Dendritic cell treated with granulocyte-macrophage colony-stimulating factor and Interleukin-4, amounts not matched to agents 40 ng/mL and 50 ng/mL, for 4 days (primary cell): ENCODE measurements at regions not wholly inside any gene's neighbourhood (a gene's known extent, or its start where the extent isn't known, plus 50 kb on each side); places are given as distances from the start of the nearest gene placed in this dataset.

Experiments
- H3K27ac Mint-ChIP-seq: one replicate; pipeline ENCODE4 v1.8.0; 2022; ENCODE audit warnings: mild to moderate bottlenecking, mixed read lengths
- H3K27me3 Mint-ChIP-seq: one replicate; pipeline ENCODE4 v1.8.0; 2022; ENCODE audit warnings: mild to moderate bottlenecking, mixed read lengths
- H3K36me3 Mint-ChIP-seq: one replicate; pipeline ENCODE4 v1.8.0; 2022; ENCODE audit warnings: low read depth, mixed read lengths
- H3K4me1 Mint-ChIP-seq: one replicate; pipeline ENCODE4 v1.8.0; 2022; ENCODE audit warnings: low read depth, mixed read lengths
- H3K4me3 Mint-ChIP-seq: one replicate; pipeline ENCODE4 v1.8.0; 2022; ENCODE audit warnings: mild to moderate bottlenecking, moderate library complexity, mixed read lengths
- H3K9me3 Mint-ChIP-seq: one replicate; pipeline ENCODE4 v1.8.0; 2022; ENCODE audit warnings: mixed read lengths
- intact Hi-C: fragments of 100-400 bp; cut with micrococcal nuclease; formaldehyde crosslinking; loops from one replicate; pipeline ENCODE4 v1.15.0; 2022

GRCh38 chr18:29007986-29008654, 831.2 kb upstream of the CDH2 start:
- no peak overlapping the region for H3K27ac Mint-ChIP-seq
- H3K27me3 Mint-ChIP-seq = no peaks in the 10 kb centered on the region
- no peaks in the 10 kb centered on the region for H3K4me1 Mint-ChIP-seq
- H3K36me3 Mint-ChIP-seq = no peaks in the 10 kb centered on the region
- intact Hi-C loops = no loop called here
- H3K4me3 Mint-ChIP-seq = no peak overlapping the region
- H3K9me3 Mint-ChIP-seq = no peaks in the 10 kb centered on the region

GRCh38 chr18:29004921-29005320, 828.0 kb upstream of the CDH2 start:
- intact Hi-C loops = no loop called here
- Mint-ChIP-seq H3K4me1 (no peaks in the 10 kb centered on the region), H3K27me3 (no peaks in the 10 kb centered on the region), H3K4me3 (no peak overlapping the region), H3K27ac (no peak overlapping the region), H3K36me3 (no peaks in the 10 kb centered on the region), H3K9me3 (peaks cover 7% of the 10 kb centered on the region)

DNA sequence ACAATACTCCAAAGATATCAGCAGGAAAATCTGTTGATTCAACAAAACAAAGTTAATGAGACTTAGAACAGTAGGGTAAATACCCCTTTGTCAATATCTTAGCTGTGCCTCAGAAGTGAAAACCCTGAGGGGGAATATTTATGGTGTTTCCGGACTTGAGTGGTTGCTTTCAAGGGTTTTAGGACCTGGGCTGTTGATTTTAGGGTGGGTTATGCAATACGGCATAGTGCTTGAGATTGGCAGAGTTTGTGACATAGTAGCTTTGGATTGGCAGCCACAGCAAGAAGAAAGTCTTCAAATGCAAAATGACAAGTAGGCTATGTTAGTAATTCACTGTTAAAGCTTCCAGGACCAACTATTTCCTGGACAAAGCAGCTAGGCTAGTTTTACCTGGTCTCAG, 826.3 kb upstream of the CDH2 start:
- Mint-ChIP-seq H3K4me1 (no peaks in the 10 kb centered on the region), H3K9me3 (peaks cover 9% of the 10 kb centered on the region), H3K27ac (no peak overlapping the region), H3K4me3 (no peak overlapping the region), H3K27me3 (no peaks in the 10 kb centered on the region), H3K36me3 (no peaks in the 10 kb centered on the region)
- intact Hi-C loops = no loop called here

GRCh38 chr18:29002747-29003146, 825.8 kb upstream of the CDH2 start:
- no peak overlapping the region for H3K4me3 Mint-ChIP-seq

DNA sequence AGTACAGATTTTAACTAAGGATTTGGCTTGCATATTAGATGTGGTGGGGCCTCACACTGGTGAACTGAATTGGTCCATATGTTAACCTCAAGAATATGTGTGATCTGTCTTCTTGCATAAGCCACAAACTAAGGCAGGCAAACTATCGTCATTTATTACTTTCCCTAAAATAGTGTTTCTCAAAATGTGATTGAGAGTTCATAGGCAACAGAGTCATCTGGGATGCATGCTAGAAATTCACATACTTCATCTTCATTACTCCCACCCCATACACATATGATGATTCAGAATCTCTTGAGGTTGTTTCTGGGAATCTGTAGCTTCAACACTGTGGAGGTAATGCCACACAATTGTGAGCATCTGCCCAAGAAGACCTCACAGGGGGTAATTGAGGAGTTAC, 822.8 kb upstream of the CDH2 start:
- H3K27me3 Mint-ChIP-seq = no peaks in the 10 kb centered on the region
- no peak overlapping the region for H3K4me3 Mint-ChIP-seq
- H3K9me3 Mint-ChIP-seq = peaks cover 9% of the 10 kb centered on the region
- no peak overlapping the region for H3K27ac Mint-ChIP-seq
- no peaks in the 10 kb centered on the region for H3K36me3 Mint-ChIP-seq
- no peaks in the 10 kb centered on the region for H3K4me1 Mint-ChIP-seq
- intact Hi-C loops = no loop called here

More at GRCh38 chr18:29002747-29003146, 825.8 kb upstream of the CDH2 start:
- no peaks in the 10 kb centered on the region for H3K27me3 Mint-ChIP-seq
- no peaks in the 10 kb centered on the region for H3K36me3 Mint-ChIP-seq
- H3K27ac Mint-ChIP-seq = no peak overlapping the region
- peaks cover 9% of the 10 kb centered on the region for H3K9me3 Mint-ChIP-seq
- H3K4me1 Mint-ChIP-seq = no peaks in the 10 kb centered on the region
- intact Hi-C loops = no loop called here

- no peak overlapping the region for H3K4me3 Mint-ChIP-seq
- H3K9me3 Mint-ChIP-seq = peaks cover 6% of the 10 kb centered on the region
- H3K36me3 Mint-ChIP-seq = no peaks in the 10 kb centered on the region
- H3K27me3 Mint-ChIP-seq = no peaks in the 10 kb centered on the region
- intact Hi-C loops = no loop called here
- H3K27ac Mint-ChIP-seq = no peak overlapping the region
- no peaks in the 10 kb centered on the region for H3K4me1 Mint-ChIP-seq
Observed at GRCh38 chr18:28995319-28995718, 818.4 kb upstream of the CDH2 start.

DNA sequence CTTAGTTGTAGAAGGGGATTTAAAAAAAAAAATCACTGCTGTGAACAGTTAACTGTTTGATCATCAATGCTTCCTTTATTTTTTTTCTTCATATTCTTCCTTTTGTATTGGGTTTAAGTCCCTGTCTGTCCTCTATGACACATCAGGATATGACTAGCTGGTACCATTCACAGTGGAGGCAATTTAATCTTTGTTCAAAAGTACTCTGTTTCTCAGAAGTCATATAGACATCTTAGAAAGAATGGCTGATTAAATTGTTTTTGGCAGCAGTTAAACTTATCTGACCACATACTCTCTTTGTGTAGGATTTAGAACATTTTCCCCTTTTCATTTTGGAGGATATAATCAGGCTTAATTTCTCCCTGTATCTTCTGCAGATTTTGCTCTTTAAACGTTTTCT, 807.8 kb upstream of the CDH2 start:
- intact Hi-C loops = no loop called here
- no peaks in the 10 kb centered on the region for H3K36me3 Mint-ChIP-seq
- H3K4me3 Mint-ChIP-seq = no peak overlapping the region
- H3K27me3 Mint-ChIP-seq = no peaks in the 10 kb centered on the region
- no peaks in the 10 kb centered on the region for H3K4me1 Mint-ChIP-seq
- H3K9me3 Mint-ChIP-seq = no peaks in the 10 kb centered on the region
- H3K27ac Mint-ChIP-seq = no peak overlapping the region

DNA sequence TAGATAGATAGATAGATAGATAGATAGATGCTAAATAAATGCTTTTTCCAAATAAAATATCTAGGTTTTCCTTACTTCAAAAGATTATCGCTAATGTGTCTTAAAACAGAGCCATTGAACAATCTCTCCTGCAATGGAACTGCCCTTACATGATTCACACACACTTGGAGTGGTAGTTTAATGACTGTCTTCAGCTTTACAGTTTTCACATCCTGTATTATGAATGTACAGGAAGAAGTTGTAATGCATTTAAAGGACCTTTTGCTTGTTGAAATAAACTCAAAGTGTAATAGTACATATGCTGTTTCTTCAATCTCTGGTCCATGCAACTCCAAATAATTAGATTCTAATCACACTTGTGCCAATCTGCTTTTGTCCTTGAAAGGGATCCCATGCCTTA, 797.6 kb upstream of the CDH2 start:
- Mint-ChIP-seq H3K27ac (no peak overlapping the region), H3K36me3 (no peaks in the 10 kb centered on the region), H3K4me3 (no peak overlapping the region), H3K9me3 (peaks cover 21% of the 10 kb centered on the region), H3K27me3 (no peaks in the 10 kb centered on the region), H3K4me1 (no peaks in the 10 kb centered on the region)
- intact Hi-C loops = no loop called here

- Mint-ChIP-seq H3K4me1 (no peaks in the 10 kb centered on the region), H3K4me3 (no peak overlapping the region), H3K9me3 (peaks cover 21% of the 10 kb centered on the region), H3K36me3 (no peaks in the 10 kb centered on the region), H3K27ac (no peak overlapping the region), H3K27me3 (no peaks in the 10 kb centered on the region)
- intact Hi-C loops = no loop called here
Observed at GRCh38 chr18:28973324-28973723, 796.4 kb upstream of the CDH2 start.

DNA sequence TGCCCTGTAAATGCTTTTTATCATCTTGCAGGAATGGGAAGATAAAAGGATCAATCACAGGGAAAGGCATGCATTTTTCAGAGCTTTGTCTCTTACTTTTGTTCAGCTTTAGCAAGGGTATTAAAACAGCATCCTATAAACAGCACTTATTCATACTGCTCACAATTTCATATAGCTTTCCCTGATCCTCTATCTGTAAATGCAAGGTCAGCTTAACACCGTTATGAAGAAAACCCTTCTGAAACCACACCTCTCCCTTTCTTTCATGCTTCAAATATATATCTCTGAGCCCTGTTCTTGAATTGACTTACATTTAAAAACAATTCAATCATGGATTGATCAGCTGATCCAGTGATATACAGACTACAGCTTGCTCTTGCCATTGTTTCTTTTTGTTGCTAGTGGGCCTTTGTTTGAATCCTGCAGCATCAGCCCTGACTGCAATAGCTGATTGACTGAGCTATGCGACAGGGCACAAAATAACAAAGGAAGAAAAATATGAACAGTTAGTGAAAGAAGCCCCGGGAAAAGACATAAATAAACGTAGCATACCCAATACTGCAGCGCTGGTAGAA, 795.5 kb upstream of the CDH2 start:
- Mint-ChIP-seq H3K4me3 (no peak overlapping the region), H3K27me3 (no peaks in the 10 kb centered on the region), H3K27ac (no peak overlapping the region), H3K36me3 (no peaks in the 10 kb centered on the region), H3K9me3 (peaks cover 16% of the 10 kb centered on the region), H3K4me1 (no peaks in the 10 kb centered on the region)
- intact Hi-C loops = no loop called here

DNA sequence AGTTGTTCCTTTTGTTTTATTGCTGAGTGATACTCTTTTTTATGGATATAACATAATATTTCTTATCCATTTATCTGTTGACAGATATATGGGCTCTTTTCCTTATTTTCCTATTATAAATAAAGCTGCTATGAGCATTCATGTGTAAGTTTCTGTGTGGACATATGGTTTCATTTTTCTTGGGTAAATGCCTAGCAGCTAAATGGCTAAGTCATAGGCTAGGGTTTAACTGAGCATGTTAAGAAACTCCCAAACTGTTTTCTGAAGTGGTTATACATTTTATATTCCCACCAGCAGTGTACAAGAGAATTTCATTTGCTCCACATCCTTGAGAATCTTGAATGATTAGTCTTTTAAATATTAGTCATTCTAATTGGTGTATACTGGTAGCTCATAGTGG, 786.6 kb upstream of the CDH2 start:
- H3K36me3 Mint-ChIP-seq = no peaks in the 10 kb centered on the region

GRCh38 chr18:28961669-28962228, 784.8 kb upstream of the CDH2 start:
- Mint-ChIP-seq H3K9me3 (no peaks in the 10 kb centered on the region), H3K4me3 (no peak overlapping the region), H3K4me1 (no peaks in the 10 kb centered on the region), H3K27me3 (no peaks in the 10 kb centered on the region), H3K36me3 (no peaks in the 10 kb centered on the region), H3K27ac (no peak overlapping the region)
- intact Hi-C loops = no loop called here

More for the DNA sequence above, 786.6 kb upstream of the CDH2 start:
- no peak overlapping the region for H3K4me3 Mint-ChIP-seq
- no peaks in the 10 kb centered on the region for H3K27me3 Mint-ChIP-seq
- no peaks in the 10 kb centered on the region for H3K4me1 Mint-ChIP-seq
- no peaks in the 10 kb centered on the region for H3K9me3 Mint-ChIP-seq
- H3K27ac Mint-ChIP-seq = no peak overlapping the region
- intact Hi-C loops = no loop called here

GRCh38 chr18:28960146-28960545, 783.2 kb upstream of the CDH2 start:
- Mint-ChIP-seq H3K4me3 (no peak overlapping the region), H3K36me3 (no peaks in the 10 kb centered on the region), H3K9me3 (no peaks in the 10 kb centered on the region), H3K27ac (no peak overlapping the region), H3K4me1 (no peaks in the 10 kb centered on the region), H3K27me3 (no peaks in the 10 kb centered on the region)
- intact Hi-C loops = no loop called here

- no peaks in the 10 kb centered on the region for H3K36me3 Mint-ChIP-seq
- intact Hi-C loops = no loop called here
- H3K27ac Mint-ChIP-seq = no peak overlapping the region
- peaks cover 34% of the 10 kb centered on the region for H3K9me3 Mint-ChIP-seq
- H3K4me3 Mint-ChIP-seq = no peak overlapping the region
- no peaks in the 10 kb centered on the region for H3K27me3 Mint-ChIP-seq
- no peaks in the 10 kb centered on the region for H3K4me1 Mint-ChIP-seq
Observed at GRCh38 chr18:28952339-28952738, 775.4 kb upstream of the CDH2 start.

GRCh38 chr18:28947900-28948299, 771.0 kb upstream of the CDH2 start:
- H3K4me1 Mint-ChIP-seq = no peaks in the 10 kb centered on the region
- no peak overlapping the region for H3K4me3 Mint-ChIP-seq
- no peaks in the 10 kb centered on the region for H3K36me3 Mint-ChIP-seq

More at GRCh38 chr18:28947900-28948299, 771.0 kb upstream of the CDH2 start:
- H3K9me3 Mint-ChIP-seq = peaks cover 18% of the 10 kb centered on the region
- intact Hi-C loops = no loop called here
- H3K27ac Mint-ChIP-seq = no peak overlapping the region
- H3K27me3 Mint-ChIP-seq = no peaks in the 10 kb centered on the region
